ENCODE measurements at regions not wholly inside any gene's neighbourhood (a gene's known extent, or its start where the extent isn't known, plus 50 kb on each side); places are given as distances from the start of the nearest gene placed in this dataset.
A peak's percentile ranks its signal among the peaks of the same experiment; 100 is the strongest.
"Not testable (repeated sequence)": the region's sequence is repeated elsewhere in the genome, so short reads cannot be mapped to it uniquely, and the experiment has no call there.

DNA sequence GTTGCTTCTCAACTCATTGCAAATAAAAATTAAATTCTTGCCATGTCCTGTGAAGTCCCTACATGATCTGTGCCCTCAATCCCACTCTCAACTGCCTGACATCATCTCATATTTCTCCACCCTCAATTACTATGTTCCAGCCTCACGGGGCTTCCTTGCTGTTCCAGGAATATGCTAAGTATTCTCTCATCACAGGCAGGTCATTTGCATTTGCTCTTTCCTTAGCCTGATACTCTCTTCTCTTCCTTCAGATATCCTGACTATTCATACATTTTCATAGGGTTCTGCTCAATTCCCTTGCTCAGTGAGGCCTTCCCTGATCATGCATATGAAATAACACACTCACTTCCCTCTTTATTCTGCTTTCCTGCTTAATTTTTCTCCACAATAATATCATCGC lies 135.1 kb upstream of the DAB2 start:
- DNase-seq: no peak

DNA sequence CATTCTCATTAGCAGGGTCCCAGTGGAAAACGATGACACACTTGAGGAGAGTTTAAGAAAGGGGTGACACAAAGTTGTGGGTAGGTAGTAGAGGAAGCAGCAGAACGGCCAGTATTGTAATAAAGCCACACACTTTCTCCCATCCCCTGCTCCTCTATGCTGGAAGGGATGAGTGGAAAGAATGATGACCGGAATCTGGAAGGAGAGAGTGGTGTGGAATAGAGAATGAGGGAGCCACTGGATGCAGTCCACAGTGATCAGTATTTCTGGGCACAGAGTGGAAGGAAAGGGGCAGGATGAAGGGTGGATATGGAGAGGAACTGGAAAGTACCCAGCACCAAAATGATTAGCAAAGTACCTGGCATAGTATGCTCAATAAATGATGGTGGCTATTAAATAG lies 133.8 kb upstream of the DAB2 start:
- peak in 1 of 3 donors; percentile 49 for DNase-seq

DNA sequence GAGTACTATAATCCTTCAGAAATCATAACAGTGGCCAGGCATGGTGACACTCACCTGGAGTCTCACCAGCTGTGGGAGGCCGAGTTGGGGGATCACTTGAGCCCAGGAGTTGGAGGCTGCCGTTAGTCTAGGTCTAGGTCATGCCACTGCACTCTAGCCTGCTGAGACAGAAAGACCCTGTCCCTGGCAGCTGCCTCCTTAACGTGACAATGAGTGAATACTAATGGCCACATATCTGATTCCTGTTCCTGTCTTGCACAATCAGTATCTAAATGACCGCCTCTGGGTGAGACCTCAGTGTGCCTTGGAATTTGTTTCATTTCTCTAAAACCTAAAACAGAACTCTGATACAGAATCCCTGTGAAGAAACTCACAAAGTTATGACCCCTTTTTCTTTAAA lies 131.0 kb upstream of the DAB2 start:
- no peak for DNase-seq

DNA sequence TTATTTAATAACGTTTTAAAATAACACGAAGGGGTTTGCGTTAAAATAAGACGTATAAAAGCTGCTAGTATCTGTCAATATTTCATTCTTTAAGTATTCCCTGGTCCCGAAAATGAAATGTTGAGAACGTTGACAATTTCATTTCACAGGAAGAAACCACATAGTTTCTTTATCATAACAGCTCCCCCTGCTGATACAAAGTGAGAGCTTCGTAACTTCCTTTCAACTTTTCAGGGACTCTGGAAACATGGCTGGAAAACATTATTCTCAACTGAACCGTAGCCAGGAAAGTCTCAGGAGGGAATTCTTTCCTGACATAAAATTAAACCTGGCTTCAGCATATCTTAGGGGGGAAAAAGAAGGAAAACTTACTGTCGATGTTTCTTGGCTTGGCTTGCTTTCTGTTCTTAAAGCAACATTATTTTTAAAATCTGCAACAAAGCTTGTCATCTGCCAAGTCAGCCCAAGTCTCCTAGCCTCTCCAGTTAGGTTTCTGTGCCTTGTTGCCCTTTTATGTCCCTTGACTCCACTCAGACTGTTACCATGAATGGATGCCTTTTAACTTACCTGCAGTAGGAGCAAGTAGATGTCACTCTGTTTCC lies 122.9 kb upstream of the DAB2 start:
- peak; percentile 94 to 98 (median 96) for DNase-seq

GRCh38 chr5:39544941-39545340 lies 120.2 kb upstream of the DAB2 start:
- DNase-seq: peak in 1 of 3 donors; percentile 45

- DNase-seq: no peak
Measured at GRCh38 chr5:39543335-39543734, 118.6 kb upstream of the DAB2 start.

DNA sequence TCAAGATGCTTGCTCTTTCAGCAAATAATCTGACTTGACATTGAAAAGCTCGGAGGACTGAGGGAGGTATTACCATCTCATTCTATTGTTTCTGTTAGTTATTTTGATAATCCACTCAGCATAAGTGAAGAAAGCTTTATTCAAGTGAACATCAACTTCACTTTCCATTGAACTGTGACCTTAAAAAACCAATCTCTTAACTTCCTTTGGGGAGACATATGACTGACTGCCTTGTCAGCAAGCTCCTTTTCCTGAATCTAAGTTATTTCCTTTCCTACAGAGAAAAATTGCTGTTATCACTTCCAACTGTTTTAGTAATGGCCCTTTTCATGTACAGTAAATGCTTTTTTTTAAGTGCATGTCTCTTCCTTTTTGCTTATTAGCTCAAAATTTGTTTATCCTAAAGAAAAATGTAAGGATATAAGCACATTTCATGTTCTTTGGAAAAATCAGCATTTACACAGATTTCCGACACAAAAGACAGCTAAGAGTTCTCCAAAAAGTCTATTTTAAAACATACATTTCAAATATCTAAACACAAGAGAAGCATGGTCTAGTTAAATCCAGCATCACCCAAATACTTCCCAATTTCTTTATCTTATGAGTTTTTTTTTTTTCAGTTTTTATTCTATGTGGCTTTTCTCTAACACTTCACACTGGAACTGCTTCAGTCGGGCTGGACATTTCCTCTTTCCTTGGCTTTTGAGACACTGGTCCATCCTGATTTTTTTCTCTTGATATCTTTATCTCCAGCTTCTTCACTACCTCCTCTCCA lies 117.9 kb upstream of the DAB2 start:
- peak in 1 of 3 donors; percentile 44 for DNase-seq

DNA sequence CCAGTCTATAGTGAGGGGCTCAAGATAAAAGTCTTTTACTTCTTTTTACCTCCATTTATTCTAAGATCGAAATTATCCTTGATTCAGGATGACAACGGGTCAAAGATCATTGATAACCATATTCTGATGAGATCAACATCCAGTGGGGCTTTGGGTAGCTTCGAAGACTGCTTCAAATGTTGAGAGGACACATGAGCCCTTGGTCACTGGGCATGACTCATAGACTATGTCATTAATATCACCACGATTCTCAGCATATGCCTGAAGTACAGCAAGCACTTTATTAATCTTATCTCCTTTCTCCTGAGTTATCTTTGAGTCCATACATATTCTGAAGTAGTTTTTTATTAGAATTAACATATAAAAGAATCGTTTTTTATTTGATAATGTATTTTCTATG lies 117.1 kb upstream of the DAB2 start:
- DNase-seq: no peak

DNA sequence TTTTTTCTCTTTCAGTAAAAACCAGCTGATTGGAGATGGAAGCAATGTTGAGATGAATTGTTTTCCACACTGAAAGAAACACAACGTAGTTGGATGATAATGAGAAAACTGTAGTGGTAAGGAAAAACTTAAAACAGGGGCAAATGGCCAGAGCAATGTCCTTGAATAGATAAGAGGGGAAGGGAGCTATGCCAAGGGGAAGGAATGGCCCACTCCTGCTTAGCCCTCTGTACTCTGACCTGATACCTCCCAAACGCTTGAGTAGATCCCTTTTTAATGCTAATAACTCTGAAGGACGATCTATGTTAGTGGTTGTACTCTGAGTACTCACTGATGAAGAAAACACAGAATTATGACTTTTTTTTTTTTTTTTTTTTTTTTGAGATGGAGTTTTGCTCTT lies 114.7 kb upstream of the DAB2 start:
- DNase-seq: no peak

DNA sequence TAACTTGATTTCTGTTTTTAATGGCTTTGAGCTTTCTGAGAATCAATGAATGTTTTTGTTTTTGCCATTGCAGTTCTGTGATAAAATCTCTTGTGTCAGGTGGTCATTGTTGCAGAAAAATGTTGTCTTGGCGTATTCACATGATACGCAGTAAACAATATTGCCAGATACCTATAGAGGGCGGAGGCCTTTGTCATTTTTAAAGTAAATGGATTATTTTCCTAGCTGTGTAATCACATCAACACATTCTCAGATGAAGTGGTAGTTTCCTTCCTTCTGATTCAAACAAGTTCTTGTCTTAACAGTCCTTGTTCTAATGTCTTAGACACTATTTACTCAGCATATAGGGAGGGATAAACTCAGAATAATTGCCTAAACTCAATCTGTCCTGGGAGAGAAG lies 109.9 kb upstream of the DAB2 start:
- no peak for DNase-seq

DNA sequence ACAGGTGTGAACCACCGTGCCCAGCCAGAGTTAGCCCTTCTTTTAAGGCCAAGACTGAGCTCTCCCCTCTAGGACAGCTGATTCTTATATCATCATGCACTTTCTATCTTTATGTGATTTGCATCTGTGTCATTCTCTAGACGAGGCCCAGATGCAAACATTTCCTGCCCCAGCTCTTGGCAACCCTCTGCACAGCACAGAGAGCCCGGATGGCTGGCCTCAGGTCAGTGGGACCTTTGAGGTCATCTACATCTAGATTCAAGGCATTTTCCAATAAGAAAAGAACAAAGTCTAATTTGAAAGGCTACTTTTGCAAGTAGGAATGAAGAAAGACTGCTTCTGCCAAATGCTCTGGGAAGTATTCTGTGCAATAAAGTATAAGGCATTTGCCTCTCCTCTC lies 109.0 kb upstream of the DAB2 start:
- peak in 1 of 3 donors; percentile 51 for DNase-seq

- DNase-seq: no peak
Measured at GRCh38 chr5:39532511-39532910, 107.7 kb upstream of the DAB2 start.

GRCh38 chr5:39531306-39531705 lies 106.5 kb upstream of the DAB2 start:
- no peak for DNase-seq

GRCh38 chr5:39526914-39527477 lies 102.2 kb upstream of the DAB2 start:
- peak in 1 of 3 donors; percentile 38 for DNase-seq

DNA sequence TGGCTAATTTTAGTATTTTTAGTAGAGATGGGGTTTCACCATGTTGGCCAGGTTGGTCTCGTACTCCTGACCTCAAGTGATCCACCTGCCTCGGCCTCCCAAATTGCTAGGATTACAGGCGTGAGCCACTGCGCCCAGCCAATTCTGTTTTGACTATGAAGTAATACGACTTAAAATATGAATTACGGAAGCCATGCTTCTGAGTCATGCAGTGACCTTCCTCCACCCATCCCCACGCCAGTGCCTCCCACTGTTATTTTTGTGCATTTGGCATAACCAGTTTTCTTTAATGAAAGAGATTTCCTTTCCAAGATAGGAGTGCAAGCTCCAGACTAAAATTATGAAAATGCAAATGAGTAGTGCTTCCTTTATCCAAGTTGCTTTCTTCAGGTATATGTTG lies 101.0 kb upstream of the DAB2 start:
- not testable (repeated sequence) for DNase-seq

DNA sequence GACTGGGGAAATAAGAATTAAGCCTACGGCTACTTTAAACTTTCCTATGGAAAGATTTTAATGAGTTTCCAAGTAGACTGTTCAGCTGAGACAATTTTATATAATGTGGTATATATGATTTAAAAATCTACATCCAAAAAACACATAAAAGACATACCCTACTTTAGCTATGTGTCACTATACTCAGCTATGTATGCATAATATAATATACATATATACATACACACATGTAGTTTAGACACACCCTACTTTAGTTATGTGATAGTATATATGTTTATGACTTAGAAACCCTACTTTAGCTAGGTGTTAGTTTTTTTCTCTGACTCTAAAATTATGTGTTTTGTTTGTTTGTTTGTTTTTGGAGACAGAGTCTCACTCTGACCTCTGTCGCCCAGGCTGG lies 100.5 kb upstream of the DAB2 start:
- DNase-seq: no peak

GRCh38 chr5:39523821-39524220 lies 99.0 kb upstream of the DAB2 start:
- peak in 1 of 3 donors; percentile 66 for DNase-seq

DNA sequence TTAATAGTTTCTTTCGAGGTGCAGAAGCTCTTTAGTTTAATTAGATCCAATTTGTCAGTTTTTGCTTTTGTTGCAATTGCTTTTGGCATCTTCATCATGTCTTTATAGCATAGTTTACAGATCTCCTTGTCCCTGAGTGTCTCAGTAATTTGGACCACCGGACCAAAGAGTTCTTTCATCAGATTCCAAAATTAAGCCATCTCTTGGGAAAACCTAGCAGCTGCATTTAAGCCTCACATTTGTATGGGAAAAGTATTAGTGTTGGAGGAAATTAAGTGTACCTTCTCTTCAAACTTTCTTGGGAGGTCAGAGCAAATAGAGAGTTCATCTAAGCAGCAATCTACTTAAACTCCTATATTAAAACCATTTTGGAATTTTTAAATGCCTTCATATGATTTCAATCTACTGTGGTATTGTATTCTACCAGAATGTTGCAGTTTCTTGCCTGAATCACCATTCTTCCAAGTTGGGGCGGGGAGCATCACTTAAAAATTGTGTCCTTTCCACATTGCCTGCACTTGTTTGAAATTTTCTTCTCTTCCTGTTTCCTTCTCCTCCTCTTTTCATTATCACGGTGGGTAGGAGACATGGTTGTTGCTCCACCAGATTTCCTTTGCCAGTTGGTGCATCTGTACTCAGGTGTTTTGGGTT lies 97.3 kb upstream of the DAB2 start:
- DNase-seq: no peak

- DNase-seq: no peak
Measured at GRCh38 chr5:39521098-39521860, 96.5 kb upstream of the DAB2 start.

DNA sequence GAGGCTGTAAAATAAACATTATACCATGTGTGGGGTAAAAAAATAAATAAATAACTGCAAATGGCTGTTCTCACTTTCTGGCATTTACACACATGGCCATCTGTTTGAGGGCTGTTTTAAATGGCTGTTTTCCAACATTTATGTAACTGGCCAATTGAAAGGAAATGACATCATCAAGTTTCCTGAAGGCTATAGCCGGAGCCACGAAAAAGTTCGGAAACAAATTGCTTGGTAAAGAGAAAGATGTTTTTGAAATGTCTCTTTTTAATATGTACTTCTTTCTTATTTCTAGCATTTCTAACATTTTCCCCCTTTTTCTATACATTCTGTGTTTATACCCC lies 95.4 kb upstream of the DAB2 start:
- DNase-seq: peak; percentile 85 to 92 (median 90)

DNA sequence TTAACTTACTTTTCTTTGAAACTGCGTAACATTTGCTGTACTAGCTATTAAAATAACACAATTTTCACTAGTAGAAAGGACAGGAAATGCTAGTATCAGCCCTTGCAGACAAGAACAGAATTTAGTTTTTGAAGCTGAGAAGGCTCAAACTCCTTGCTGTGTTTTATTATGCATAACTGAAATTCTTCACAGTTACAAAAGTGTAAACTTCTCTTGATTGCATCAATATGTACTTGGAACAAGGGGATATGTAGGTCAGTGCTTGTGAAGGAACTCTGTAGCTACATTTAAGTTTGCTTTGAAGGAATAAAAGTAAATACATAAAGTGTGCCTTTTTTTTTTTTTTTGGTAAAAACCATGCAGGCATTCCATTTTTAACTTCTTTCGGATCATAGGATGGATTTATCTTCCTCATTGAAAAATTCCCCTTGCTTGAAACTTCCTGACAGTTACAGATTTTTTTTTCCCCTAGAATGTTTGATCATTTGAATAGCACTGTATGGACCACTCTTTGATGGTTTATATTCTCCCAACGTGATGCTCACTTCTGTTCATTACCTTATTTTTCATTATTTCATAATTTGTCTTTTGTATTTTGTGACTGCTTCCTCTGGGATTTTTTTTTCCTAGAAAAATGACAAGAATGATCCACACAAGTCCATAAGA lies 94.9 kb upstream of the DAB2 start:
- DNase-seq: peak; percentile 47 to 71 (median 67)

DNA sequence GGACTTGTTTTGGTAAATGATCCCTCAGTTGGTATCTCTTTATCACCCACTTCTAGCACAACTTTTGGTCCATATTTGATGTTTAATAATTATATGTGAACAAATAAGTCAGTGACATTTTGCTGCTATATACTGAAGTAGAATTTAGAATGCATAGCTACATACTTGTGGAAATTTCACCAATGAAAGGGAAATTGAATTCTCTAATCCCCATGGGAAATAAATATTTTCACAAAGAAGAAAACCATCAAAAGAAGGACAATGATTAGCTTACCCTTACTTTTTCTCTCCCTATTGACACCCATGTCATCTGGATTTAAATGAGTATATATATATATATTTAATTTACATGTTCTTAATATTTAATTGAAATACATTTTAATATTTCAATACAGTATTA lies 94.3 kb upstream of the DAB2 start:
- DNase-seq: no peak
